NCI-H446 (cell line): ENCODE measurements at regions not wholly inside any gene's neighbourhood (a gene's known extent, or its start where the extent isn't known, plus 50 kb on each side); places are given as distances from the start of the nearest gene placed in this dataset.
"Not testable (repeated sequence)": the region's sequence is repeated elsewhere in the genome, so short reads cannot be mapped to it uniquely, and the experiment has no call there.

ENCODE experiments used
- DNase-seq, 2 experiments: peaks; one replicate each; lab custom pipeline; 2025; lab: John Stamatoyannopoulos, UW

DNA sequence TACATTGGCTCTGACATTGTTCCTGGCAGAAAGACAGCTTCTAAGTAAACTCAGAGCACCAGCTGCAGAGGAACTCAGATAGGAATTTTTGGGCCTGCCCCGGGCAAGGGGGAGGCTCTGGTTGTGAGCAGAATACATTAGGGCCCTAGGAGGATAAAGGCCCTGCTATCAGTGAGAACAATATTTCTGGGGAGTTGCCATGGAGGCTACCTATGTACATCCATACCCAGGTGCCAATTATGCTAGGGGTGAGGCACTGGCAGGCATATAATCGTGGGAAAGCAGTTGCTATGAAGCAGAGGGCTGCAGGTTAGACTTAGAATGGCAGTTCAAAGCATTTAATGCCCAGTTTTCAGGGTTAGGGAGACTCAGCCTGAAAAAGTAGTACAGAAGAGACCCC is 273.5 kb upstream of the EDA2R start:
- DNase-seq, result no peak

DNA sequence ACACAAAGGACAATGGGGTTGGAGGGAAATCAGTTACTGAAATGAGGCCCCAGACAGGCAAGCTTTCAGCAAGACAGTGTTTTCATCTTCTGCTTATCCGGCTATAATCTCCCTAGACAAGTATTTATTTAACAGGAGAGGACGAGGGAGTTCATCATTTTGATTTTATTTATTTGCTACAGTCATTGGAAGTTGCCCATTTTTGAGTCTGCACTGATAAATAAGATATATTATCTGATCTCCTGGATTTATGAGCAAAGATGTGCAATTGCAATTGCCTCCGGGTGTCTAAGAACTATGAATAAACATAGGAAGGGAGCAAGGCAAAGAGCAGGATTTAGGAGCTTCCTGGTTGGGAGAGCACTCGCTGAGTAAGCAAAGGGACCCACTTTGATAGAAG is 263.2 kb upstream of the EDA2R start:
- no peak for DNase-seq

DNA sequence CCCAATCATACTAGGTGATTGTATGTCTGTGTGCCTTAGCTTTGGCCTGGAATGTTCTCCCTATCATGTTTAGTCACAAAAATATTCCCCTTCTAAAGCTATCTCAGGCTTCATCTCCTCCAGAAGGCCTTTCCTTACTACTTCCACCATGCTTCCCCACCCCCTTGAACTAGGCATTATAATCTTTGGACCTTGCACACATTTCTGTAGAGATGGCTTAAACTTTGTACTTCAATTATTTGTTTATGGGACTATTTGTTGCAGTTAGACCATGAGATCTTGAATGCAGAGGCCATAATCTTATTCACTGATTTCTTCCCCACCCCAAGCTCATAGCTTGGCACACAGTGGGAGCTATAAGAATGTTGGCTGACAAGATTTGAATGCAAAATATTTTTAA is 262.0 kb upstream of the EDA2R start:
- no peak for DNase-seq

DNA sequence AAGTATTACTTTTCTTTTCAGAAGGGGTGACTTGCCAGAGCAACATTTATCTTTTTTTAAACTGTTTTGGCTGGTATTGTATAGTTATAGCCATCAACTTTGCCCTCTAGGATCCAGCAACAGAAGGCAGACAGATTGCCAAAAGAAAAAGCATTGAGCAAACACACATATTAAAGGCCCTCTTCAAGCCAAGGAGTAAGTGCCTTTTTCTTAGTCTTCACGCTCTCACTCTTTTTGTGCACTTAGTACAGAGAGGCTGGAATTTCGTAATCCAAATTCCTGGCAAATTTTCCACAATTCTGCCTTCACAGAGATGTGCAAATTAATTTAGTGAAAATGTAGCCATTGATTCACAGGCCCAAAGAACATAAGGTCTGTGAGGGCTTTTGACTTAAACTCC is 253.1 kb upstream of the EDA2R start:
- DNase-seq, result no peak

DNA sequence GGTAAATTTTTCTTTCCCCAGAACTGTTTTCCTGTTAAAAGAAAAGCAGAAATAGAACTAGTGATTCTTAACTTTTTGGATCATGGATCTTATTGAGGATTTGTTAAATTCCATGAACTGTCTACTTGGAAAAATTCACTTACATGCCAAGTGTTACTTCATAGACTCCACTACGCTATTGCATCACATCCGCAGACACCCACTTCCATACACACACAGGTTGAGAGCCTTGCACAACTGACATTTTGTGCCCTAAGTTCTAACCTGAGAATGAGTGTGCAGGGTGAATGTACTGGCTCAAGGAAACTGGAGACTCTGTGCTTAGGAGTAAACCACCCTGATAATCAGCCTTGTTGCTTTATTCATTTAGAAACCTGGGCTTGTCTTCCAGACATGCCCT is 250.5 kb upstream of the EDA2R start:
- no peak for DNase-seq

DNA sequence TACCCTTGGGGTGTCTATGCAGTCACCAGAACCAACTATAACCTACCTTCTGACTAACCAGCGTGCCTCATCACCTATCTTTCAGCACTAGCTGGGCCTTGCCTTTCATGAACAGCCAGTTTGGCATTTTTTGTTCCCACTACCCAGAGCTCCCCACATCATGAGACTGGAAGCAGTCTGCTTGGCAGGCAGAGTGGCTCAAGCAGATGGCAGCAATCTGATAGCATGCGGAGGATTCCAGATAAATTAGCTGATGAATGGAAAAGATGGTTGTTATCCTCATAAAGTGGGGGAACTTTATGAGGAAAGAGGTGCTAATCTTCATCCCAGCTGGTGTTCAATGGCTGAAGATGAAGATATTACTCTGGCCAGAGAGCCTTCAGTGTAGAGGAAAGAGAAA is 243.2 kb upstream of the EDA2R start:
- no peak for DNase-seq

DNA sequence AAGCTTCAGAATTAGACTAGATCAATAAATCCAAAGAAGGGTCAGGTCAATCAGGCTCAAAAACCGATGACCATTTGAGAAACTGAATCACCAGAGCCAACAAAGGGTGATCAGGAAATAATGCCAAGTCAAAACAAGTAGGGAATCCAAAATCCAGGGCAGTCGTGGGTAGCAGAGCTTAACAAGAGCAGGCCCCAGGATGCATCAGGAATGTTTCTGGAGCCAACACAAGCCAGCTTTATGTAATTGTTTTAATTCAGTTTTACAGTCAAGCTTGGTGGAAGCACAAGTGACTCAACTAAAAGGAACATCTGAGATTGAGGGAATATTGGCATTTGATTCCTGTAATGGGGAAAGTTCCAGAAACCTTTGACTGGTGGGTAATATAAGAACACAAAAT is 237.9 kb upstream of the EDA2R start:
- no peak for DNase-seq

DNA sequence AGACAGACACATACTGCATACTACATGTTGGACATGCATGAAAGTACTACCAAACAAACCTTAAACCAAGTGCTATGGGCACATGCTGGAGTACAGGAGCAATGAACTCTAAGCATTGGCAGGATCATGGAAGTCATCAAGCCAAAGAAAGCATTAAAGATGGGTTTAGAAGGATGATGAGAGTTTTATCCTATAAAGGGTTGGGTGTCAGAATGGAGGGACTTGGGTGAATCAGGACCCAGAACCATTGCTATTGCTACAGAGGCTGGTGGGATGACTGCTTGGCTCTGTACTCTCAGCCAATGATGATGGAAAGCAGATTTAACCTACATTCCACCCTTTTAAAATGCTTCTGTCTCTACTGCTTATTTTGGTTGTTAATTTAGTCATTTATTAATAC is 233.9 kb upstream of the EDA2R start:
- no peak for DNase-seq

DNA sequence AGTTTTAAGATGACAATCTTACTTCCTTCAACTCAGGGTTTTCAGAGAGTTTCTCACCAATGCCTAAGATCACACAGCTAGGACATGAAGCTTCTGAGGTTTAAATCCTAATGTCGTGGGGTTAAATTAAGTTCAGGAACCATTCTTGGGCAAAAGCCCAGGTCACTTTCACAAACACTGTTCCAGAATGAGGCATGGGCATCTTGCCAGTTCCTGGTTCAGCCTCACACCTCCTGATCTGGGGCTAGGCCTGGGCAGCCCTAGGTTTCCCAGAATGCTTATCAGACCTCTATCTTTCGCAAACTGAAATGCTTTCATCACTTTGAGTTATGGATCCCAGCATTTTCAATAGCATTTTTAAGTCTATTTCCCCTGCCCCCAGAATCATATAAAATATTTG is 224.8 kb upstream of the EDA2R start:
- DNase-seq, result no peak

DNA sequence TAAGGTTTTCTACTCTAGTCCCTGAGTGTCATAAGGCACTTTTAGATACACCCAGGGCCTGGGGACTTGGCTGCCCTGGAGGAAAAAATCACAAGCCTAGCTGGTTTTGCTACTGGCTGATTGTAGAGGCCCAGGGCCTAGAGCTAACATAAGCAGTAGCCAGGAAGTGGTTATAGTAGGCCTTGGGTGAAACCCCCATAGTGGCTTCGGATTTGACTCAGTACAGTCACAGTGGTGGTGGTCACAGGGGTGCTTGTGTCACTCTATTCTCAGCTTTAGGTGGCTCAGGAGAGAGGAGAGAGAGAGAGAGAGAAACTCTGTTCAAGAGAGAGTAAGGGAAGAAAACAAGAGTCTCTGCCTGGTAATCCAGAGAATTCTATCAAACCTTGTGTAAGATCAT is 194.5 kb upstream of the EDA2R start:
- no peak for DNase-seq

DNA sequence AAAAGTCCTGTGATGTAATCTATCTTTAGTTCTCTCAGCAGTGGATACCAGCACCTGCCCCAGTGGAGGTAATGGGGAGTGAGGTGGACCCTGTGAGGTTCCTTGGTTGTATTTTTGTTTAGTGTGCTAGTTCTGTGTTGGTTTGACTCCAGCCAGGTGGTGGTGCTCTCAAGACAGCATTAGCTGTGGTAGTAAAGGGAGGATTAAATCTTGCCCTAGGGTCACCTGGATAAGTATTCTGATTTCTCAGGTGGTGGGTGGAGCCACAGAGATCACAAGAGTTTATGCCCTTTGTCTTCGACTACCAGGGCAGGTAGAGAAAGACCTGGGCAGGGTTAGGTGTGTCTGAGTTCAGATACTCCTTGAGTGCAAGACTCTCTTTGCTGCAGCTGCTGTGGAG is 176.3 kb upstream of the EDA2R start:
- DNase-seq, result no peak

DNA sequence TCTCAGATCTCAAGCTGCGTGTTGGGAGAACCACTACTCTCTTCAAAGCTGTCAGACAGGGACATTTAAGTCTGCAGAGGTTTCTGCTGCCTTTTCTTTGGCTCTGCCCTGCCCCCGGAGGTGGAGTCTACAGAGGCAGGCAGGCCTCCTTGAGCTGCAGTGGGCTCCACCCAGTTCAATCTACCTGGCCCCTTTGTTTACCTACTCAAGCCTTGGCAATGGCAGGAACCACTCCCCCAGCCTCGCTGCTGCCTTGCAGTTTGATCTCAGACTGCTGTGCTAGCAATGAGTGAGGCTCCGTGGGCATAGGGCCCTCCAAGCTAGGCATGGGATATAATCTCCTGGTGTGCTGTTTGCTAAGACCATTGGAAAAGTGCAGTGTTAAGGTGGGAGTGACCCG is 155.6 kb upstream of the EDA2R start:
- DNase-seq, result not testable (repeated sequence)

DNA sequence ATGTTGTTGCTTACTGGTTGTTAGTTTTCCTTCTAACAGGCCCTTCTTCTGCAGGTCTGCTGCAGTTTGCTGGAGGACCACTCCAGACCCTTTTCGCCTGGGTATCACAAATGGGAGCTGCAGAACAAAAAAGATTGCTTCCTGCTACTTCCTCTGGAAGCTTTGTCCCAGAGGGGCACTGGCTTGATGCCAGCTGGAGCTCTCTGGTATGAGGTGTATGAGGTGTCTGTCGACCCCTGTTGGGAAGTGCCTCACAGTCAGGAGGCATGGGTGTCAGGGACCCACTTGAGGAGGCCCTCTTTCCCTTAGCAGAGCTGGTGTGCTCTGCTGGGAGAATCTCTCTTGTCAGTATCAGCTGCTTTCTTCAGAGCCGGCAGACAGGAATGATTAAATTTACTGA is 127.4 kb upstream of the EDA2R start:
- DNase-seq, result no peak

DNA sequence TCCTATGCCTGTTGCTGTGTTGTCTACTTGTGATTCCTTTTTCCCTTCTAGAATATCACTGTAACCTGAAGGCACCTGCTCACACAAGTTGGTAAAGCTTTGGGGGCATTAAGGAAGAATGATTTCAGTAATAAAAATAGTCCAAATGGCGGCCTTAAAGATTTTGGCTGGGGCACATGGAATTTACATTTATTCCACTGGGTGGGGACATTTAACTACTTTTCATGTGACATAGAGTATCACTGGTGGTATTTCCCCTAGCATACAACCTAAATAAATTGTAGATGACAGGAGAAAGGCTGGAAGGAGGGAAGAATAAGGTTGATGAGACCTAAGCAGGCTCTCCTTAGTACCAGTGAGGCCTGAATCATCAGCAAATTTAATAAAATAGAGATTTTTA is 121.8 kb upstream of the EDA2R start:
- no peak for DNase-seq

DNA sequence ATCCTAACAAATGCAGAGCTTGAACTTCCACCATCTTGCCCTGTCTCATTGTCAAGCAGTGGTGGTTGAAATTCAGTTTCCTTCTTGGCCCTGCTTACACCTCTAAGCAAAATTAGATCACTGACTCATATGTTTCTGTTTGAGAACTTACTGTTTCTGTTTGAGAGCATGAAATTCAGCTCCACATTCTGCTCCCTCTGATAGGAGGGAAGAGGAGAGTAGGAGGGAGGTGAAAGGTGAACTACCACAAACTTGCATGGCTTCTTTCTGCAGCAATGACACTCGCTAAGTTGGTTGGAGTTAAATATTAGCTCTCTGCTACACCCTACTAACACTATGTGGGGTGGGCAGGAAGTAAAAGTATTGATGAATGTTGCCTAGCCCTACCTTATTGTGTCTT is 117.8 kb upstream of the EDA2R start:
- no peak for DNase-seq

DNA sequence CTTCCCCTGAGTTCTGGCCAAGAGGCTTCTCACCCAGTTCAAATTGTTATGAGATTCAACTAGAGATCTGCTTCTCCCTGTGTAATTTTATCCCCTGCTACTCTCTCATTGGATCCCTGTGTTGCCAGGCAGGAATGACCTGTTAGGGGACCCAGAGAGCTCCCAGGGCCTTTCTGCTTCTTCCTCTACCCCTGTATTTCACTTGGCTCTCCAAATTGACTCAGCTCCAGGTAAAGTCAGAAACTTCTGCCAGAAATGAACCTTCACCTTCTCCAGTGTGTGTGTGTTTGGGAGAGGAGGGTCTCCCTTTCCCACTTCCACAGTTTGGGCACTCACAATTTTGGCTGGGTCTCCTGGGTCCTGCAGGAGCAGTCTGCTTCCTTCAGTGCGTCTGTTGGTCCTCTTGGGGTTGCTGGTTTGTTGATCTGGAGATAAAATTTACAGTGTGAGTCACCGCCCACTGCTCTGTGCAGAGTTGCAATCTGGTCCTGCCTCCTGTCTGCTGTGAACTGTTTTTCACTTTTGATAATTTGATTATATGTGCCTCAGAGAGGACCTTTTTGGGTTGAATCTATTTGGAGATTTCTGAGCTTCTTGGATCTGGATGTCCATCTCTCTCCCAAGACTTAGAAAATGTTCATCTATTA is 112.4 kb upstream of the EDA2R start:
- DNase-seq, result no peak

DNA sequence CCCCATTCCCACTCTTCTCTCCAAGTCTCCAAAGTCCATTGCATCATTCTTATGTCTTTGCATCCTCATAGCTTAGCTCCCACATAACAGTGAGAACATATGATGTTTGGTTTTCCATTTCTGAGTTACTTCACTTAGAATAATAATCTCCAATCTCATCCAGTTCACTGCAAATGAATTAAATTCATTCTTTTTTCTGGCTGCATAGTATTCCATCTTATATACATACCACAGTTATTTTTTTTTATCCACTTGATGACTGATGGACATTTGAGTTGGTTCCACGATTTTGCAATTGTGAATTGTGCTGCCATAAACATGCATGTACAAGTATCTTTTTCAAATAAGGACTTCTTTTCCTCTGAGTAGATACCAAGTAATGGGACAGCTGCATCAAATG is 105.6 kb upstream of the EDA2R start:
- not testable (repeated sequence) for DNase-seq

DNA sequence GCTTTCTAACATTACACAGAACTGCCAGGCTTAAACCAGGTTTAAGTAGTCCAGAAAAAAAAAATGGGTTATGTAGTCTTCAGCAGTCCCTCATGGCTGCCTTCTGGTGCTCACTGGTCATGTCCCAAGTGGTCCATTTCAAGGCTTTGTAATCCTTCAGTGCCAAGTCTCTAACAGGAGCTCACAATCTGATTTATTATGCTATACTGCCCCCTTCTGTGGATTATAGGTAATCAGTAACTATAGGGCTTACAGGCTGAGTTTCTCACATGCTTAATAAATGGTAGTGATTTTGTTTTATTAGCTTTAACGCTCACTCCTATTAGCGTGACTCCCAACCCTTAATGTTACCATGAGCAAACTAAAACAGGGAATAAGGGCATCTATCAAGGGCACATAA is 92.5 kb upstream of the EDA2R start:
- peak in 1 of 2 experiments; percentile 39 for DNase-seq

DNA sequence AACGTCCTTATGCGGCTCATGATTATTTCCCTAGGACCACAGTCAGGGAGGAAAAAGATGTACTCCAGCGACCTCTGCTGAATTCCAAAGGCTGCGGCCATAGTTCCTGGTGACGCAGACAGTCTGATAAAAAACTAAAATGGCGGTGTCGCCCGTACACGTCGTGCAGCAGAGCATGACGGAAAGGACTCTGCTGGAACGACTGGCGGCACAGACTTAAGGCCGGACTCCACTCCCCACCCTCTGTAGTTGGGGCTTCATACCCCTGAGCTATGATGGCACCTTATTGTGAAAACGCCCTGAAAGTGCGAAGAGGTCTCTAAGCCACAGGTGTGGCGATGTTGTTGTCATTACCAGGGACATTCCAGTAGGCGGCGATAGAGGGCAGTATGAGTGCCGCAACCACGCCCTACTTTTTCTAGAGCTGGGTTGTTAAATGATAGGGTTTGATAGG is 90.0 kb upstream of the EDA2R start:
- peak in 1 of 2 experiments; percentile 11 for DNase-seq

DNA sequence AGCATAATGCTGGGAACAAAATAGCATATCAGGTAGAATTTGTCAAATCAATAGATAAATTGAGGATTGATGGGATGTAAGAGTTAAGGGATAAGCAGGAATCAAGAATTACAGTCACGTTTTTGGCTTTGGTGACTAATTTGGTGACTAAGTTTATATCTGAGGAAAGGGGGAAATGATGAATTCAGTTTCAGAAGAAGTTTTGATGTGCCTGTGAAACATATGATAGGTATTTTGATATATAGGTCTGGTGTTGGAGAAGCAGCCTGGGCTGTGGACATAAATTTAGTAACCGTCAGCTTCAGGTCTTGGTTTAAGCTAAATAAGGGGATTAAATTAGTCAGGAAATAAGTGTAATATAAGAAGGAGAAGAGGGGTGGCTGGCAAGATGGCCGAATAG is 79.0 kb upstream of the EDA2R start:
- no peak for DNase-seq

DNA sequence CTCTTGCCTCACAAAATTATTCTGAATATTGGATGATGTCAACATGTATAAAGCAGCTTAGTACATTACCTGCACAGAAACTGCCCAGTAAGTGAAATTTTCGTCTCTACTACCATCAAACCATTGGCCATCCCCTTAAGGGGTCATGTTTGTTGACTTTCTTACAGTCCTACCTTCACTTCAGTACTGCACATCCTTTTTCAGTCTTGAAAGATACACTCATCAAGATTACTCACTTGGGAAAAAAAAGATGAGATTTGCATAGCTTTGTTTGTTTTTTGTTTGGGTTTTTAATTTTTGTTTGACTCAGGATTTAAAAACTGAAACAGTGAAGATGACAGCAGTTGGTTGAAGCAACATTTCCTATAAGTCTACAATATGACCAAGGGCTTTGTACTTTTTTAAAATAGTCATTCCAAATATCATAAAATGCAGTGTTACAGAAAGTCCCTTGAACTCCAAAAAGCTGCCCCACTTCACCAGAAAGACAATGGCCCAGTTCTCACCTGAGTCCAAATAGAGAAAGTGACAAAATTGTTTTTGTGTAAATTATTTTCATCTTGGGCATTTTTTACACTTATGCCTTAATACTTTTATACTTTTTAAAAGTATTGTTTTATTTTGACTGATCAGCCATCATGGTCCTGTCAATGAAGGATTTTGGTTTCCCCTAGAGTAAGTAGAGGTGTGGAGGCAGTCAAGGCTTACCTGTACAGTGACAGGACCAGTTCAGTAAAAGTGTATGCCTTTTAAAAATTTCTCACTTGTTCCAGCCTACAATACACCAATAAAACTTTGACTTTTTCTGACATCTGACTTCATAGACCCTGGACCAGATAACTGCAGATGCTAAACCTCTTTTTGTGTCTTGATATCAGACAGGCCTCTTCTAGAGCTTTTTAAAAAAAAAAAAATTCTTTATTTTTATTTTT is 59.7 kb upstream of the EDA2R start:
- DNase-seq, result no peak

DNA sequence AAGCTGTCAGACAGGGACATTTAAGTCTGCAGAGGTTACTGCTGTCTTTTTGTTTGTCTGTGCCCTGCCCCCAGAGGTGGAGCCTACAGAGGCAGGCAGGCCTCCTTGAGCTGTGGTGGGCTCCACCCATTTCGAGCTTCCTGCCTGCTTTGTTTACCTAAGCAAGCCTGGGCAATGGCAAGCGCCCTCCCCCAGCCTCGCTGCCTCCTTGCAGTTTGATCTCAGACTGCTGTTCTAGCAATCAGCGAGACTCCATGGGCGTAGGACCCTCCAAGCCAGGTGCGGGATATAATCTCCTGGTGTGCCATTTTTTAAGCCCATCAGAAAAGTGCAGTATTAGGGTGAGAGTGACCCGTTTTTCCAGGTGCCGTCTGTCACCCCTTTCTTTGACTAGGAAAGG is 53.6 kb upstream of the EDA2R start:
- DNase-seq, result not testable (repeated sequence)
